ENCODE measurements at regions not wholly inside any gene's neighbourhood (a gene's known extent, or its start where the extent isn't known, plus 50 kb on each side); places are given as distances from the start of the nearest gene placed in this dataset.

GRCh38 chr12:107329569-107330324, 236.4 kb upstream of the CRY1 start:
- Histone ChIP-seq H3K4me1 (ENCODE audit: insufficient read depth, low read length, severe bottlenecking) (no peaks in the 10 kb centered on the region), H3F3A (ENCODE audit: insufficient read depth, low read length) (no peaks in the 10 kb centered on the region), H4K20me1 (ENCODE audit: insufficient read depth, low read length) (no peaks in the 10 kb centered on the region), H3K79me2 (ENCODE audit: insufficient read depth, low read length) (no peaks in the 10 kb centered on the region), H3K27me3 (ENCODE audit: insufficient read depth, low read length) (no peaks in the 10 kb centered on the region), H2AFZ (ENCODE audit: low read length) (no peak overlapping the region), H3K4me2 (ENCODE audit: low read length) (no peak overlapping the region), H3K9ac (ENCODE audit: low read length) (no peak overlapping the region), H3K4me3 (ENCODE audit: low read depth, low read length, poor library complexity, severe bottlenecking) (no peak overlapping the region), H3K27ac (ENCODE audit: low read depth, low read length, poor library complexity, severe bottlenecking) (no peak overlapping the region), H3K9me2 (ENCODE audit: low read depth, low read length) (no peaks in the 10 kb centered on the region), H3K9me3 (ENCODE audit: low read length) (no peaks in the 10 kb centered on the region), H3K36me3 (ENCODE audit: insufficient read depth, low read length) (no peaks in the 10 kb centered on the region)
- TF ChIP-seq EZH2 (IDR thresholded peaks at IDR 0.05; ENCODE audit: borderline replicate concordance, low read length) (no peak), CTCF (IDR thresholded peaks at IDR 0.05; ENCODE audit: low read length) (no peak)

- H3K9me2 ChIP-seq (ENCODE audit: low read depth, low read length): no peaks in the 10 kb centered on the region
- no peaks in the 10 kb centered on the region for H3K27me3 ChIP-seq (ENCODE audit: insufficient read depth, low read length)
- no peaks in the 10 kb centered on the region for H3K4me1 ChIP-seq (ENCODE audit: insufficient read depth, low read length, severe bottlenecking)
- H3K9ac ChIP-seq (ENCODE audit: low read length): no peak overlapping the region
- H3K36me3 ChIP-seq (ENCODE audit: insufficient read depth, low read length): no peaks in the 10 kb centered on the region
- H2AFZ ChIP-seq (ENCODE audit: low read length): no peak overlapping the region
- H3K27ac ChIP-seq (ENCODE audit: low read depth, low read length, poor library complexity, severe bottlenecking): no peak overlapping the region
- TF ChIP-seq EZH2 (IDR thresholded peaks at IDR 0.05; ENCODE audit: borderline replicate concordance, low read length) (no peak), CTCF (IDR thresholded peaks at IDR 0.05; ENCODE audit: low read length) (no peak)
- no peak overlapping the region for H3K4me2 ChIP-seq (ENCODE audit: low read length)
- H3K9me3 ChIP-seq (ENCODE audit: low read length): no peaks in the 10 kb centered on the region
- no peaks in the 10 kb centered on the region for H4K20me1 ChIP-seq (ENCODE audit: insufficient read depth, low read length)
- no peaks in the 10 kb centered on the region for H3F3A ChIP-seq (ENCODE audit: insufficient read depth, low read length)
- no peak overlapping the region for H3K4me3 ChIP-seq (ENCODE audit: low read depth, low read length, poor library complexity, severe bottlenecking)
- H3K79me2 ChIP-seq (ENCODE audit: insufficient read depth, low read length): no peaks in the 10 kb centered on the region
Observed at GRCh38 chr12:107330831-107331431, 237.6 kb upstream of the CRY1 start.

GRCh38 chr12:107331471-107331870, 238.1 kb upstream of the CRY1 start:
- no peak for TF ChIP-seq EZH2 (IDR thresholded peaks at IDR 0.05; ENCODE audit: borderline replicate concordance, low read length)
- TF ChIP-seq CTCF (IDR thresholded peaks at IDR 0.05; ENCODE audit: low read length): no peak
- H3K4me3 ChIP-seq (ENCODE audit: low read depth, low read length, poor library complexity, severe bottlenecking): no peak overlapping the region
- no peaks in the 10 kb centered on the region for H4K20me1 ChIP-seq (ENCODE audit: insufficient read depth, low read length)
- H3K4me1 ChIP-seq (ENCODE audit: insufficient read depth, low read length, severe bottlenecking): no peaks in the 10 kb centered on the region
- no peak overlapping the region for H3K27ac ChIP-seq (ENCODE audit: low read depth, low read length, poor library complexity, severe bottlenecking)
- H3K9me2 ChIP-seq (ENCODE audit: low read depth, low read length): no peaks in the 10 kb centered on the region
- H3K36me3 ChIP-seq (ENCODE audit: insufficient read depth, low read length): no peaks in the 10 kb centered on the region
- no peaks in the 10 kb centered on the region for H3F3A ChIP-seq (ENCODE audit: insufficient read depth, low read length)
- no peak overlapping the region for H2AFZ ChIP-seq (ENCODE audit: low read length)
- H3K4me2 ChIP-seq (ENCODE audit: low read length): no peak overlapping the region
- H3K9me3 ChIP-seq (ENCODE audit: low read length): no peaks in the 10 kb centered on the region
- no peaks in the 10 kb centered on the region for H3K79me2 ChIP-seq (ENCODE audit: insufficient read depth, low read length)
- no peak overlapping the region for H3K9ac ChIP-seq (ENCODE audit: low read length)
- no peaks in the 10 kb centered on the region for H3K27me3 ChIP-seq (ENCODE audit: insufficient read depth, low read length)

Data from OCI-LY1 (cell line).